ENCODE measurements at regions not wholly inside any gene's neighbourhood (a gene's known extent, or its start where the extent isn't known, plus 50 kb on each side); places are given as distances from the start of the nearest gene placed in this dataset.

DNA sequence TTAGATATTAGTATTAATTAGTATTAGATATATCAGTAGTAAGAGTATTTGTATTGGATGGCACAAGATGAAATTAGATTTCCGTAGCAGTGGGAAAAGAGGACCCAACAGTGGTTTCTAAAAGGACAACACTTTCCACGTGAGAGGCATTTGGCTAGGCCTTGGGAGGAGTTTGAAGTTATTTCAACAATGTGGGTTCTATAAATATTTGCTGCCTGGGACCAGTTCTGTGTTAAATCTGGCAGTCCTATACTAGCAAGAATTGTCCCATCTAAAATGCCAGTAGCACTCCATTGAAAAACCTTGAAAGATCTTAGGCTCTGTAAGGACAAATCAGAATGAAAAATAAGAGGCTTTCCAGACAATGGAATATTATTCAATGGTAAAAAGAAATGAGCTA lies 347.1 kb upstream of the DNAJC19 start:
- FAIRE-seq = no peak
- no peaks in the 10 kb centered on the region for H3K79me2 ChIP-seq (ENCODE audit: control insufficient read depth in 1 of 2, insufficient read depth in 2 of 2, low read length in 2 of 2)
- ChIA-PET CTCF (ENCODE audit: partially characterized antibody) (interaction anchor here (0.9 to 1.6 kb wide), 3 partner anchors 9 to 364 kb away, joined by 3 to 8 read pairs (median 4); no protein-coding TSS in a partner anchor), POLR2A (ENCODE audit: partially characterized antibody) (no interaction called here)
- H2BK12ac ChIP-seq (ENCODE audit: low read depth, low read length) = no peak overlapping the region
- 72% methylated on average over 2 of the region's 2 CpGs; no CpG with 5 or more reads in 1 of the 2 experiments for WGBS, 2 experiments (ENCODE audit: extremely low coverage in 1 of 2, insufficient coverage in 1 of 2, insufficient read length in 1 of 2, insufficient replicate concordance in 2 of 2, low coverage in 1 of 2, low lambda C conversion rate in 2 of 2, missing lambda C conversion rate in 1 of 2)
- H3K23ac ChIP-seq (ENCODE audit: insufficient read length) = no peak overlapping the region
- no peak overlapping the region for H3K18ac ChIP-seq (ENCODE audit: extremely low read depth, low read length)
- no peak overlapping the region for H3K4me2 ChIP-seq (ENCODE audit: insufficient read depth in 1 of 2, low read depth in 2 of 2, low read length in 2 of 2)
- no peak overlapping the region for H2BK15ac ChIP-seq (ENCODE audit: low read length)
- no peaks in the 10 kb centered on the region for H3K4me1 ChIP-seq (replicated peaks in 1 of 4; ENCODE audit: control insufficient read depth in 3 of 4, insufficient read depth in 4 of 4, low read length in 3 of 4)
- H3K56ac ChIP-seq (replicated peaks; ENCODE audit: insufficient read length, low read depth, low read length) = no peak overlapping the region
- H3K9me3 ChIP-seq (ENCODE audit: insufficient read depth in 2 of 2, low read depth in 1 of 2, low read length in 1 of 2) = no peaks in the 10 kb centered on the region; a peak in 2 of 4 replicates
- H3K4me3 ChIP-seq (ENCODE audit: extremely low read depth in 1 of 4, insufficient read depth in 2 of 4, low read depth in 3 of 4, low read length in 4 of 4) = no peak overlapping the region
- no peak overlapping the region for H2AFZ ChIP-seq (ENCODE audit: low read length)
- H2AK5ac ChIP-seq (ENCODE audit: low read depth, low read length) = no peak overlapping the region
- no peak overlapping the region for H3K14ac ChIP-seq (ENCODE audit: insufficient read length)
- H2BK120ac ChIP-seq (replicated peaks; ENCODE audit: low read depth, low read length) = no peak overlapping the region
- H4K5ac ChIP-seq (ENCODE audit: insufficient read length, low read depth, low read length) = no peak overlapping the region
- no peaks in the 10 kb centered on the region for H3K23me2 ChIP-seq (ENCODE audit: low read depth, low read length)
- no peaks in the 10 kb centered on the region for H3K36me3 ChIP-seq (ENCODE audit: control insufficient read depth in 2 of 4, insufficient read depth in 4 of 4, low read length in 3 of 4)
- H2BK5ac ChIP-seq (ENCODE audit: low read depth, low read length) = no peak overlapping the region
- H4K8ac ChIP-seq (ENCODE audit: extremely low read depth, insufficient read depth, low read length) = no peak overlapping the region
- no peak for DNase-seq (ENCODE audit: low read depth in 1 of 2, low spot score in 2 of 2)
- H3K27me3 ChIP-seq (replicated peaks in 1 of 4; ENCODE audit: control insufficient read depth in 3 of 4, extremely low read depth in 1 of 4, insufficient read depth in 3 of 4, low read length in 3 of 4) = no peaks in the 10 kb centered on the region
- H2BK20ac ChIP-seq (ENCODE audit: low read length) = no peak overlapping the region
- no peak overlapping the region for H3K4ac ChIP-seq (replicated peaks; ENCODE audit: insufficient read length, low read depth, low read length)
- no peak overlapping the region for H3K9ac ChIP-seq (replicated peaks in 1 of 4; ENCODE audit: extremely low read depth in 1 of 4, low read depth in 3 of 4, low read length in 3 of 4)
- H3K27ac ChIP-seq (ENCODE audit: low read depth, low read length) = no peak overlapping the region
- no peak overlapping the region for H4K91ac ChIP-seq (replicated peaks; ENCODE audit: insufficient read length, low read length)
- H3K79me1 ChIP-seq (ENCODE audit: low read depth, low read length) = no peaks in the 10 kb centered on the region
- H4K20me1 ChIP-seq (replicated peaks in 1 of 2; ENCODE audit: control insufficient read depth in 1 of 2, insufficient read depth in 2 of 2, low read length in 2 of 2) = no peaks in the 10 kb centered on the region
- TF ChIP-seq TAF1 (IDR thresholded peaks at IDR 0.05; ENCODE audit: low read depth, low read length) (no peak), BRCA1 (IDR thresholded peaks at IDR 0.05; ENCODE audit: low read depth, low read length) (no peak), FOSL1 (IDR thresholded peaks at IDR 0.05; ENCODE audit: insufficient read depth, low read depth, low read length) (no peak), MAX (IDR thresholded peaks at IDR 0.05) (no peak), SUZ12 (IDR thresholded peaks at IDR 0.05; ENCODE audit: low read length) (no peak), BCL11A (IDR thresholded peaks at IDR 0.05; ENCODE audit: low read depth in 2 of 2, low read length in 2 of 2) (no peak), PHF8 (conservative IDR thresholded peaks at IDR 0.05; ENCODE audit: low read depth, low read length) (no peak), SP4 (IDR thresholded peaks at IDR 0.05; ENCODE audit: low read length) (no peak), RFX5 (IDR thresholded peaks at IDR 0.05; ENCODE audit: borderline replicate concordance, low read depth, low read length) (no peak), SRF (IDR thresholded peaks at IDR 0.05; ENCODE audit: low read depth, low read length) (no peak), NRF1 (IDR thresholded peaks at IDR 0.05; ENCODE audit: low read depth, low read length) (no peak), RBBP5 (IDR thresholded peaks at IDR 0.05; ENCODE audit: borderline replicate concordance, low read depth, low read length) (no peak)
- TF ChIP-seq, protein P1, sequence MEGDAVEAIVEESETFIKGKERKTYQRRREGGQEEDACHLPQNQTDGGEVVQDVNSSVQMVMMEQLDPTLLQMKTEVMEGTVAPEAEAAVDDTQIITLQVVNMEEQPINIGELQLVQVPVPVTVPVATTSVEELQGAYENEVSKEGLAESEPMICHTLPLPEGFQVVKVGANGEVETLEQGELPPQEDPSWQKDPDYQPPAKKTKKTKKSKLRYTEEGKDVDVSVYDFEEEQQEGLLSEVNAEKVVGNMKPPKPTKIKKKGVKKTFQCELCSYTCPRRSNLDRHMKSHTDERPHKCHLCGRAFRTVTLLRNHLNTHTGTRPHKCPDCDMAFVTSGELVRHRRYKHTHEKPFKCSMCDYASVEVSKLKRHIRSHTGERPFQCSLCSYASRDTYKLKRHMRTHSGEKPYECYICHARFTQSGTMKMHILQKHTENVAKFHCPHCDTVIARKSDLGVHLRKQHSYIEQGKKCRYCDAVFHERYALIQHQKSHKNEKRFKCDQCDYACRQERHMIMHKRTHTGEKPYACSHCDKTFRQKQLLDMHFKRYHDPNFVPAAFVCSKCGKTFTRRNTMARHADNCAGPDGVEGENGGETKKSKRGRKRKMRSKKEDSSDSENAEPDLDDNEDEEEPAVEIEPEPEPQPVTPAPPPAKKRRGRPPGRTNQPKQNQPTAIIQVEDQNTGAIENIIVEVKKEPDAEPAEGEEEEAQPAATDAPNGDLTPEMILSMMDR (IDR thresholded peaks at IDR 0.05; ENCODE audit: control extremely low read depth in 1 of 3, insufficient read depth in 1 of 3, low read depth in 1 of 3, low read length in 3 of 3) = no peak
